ENCODE measurements at regions not wholly inside any gene's neighbourhood (a gene's known extent, or its start where the extent isn't known, plus 50 kb on each side); places are given as distances from the start of the nearest gene placed in this dataset.
"Not testable (repeated sequence)": the region's sequence is repeated elsewhere in the genome, so short reads cannot be mapped to it uniquely, and the experiment has no call there.

DNA sequence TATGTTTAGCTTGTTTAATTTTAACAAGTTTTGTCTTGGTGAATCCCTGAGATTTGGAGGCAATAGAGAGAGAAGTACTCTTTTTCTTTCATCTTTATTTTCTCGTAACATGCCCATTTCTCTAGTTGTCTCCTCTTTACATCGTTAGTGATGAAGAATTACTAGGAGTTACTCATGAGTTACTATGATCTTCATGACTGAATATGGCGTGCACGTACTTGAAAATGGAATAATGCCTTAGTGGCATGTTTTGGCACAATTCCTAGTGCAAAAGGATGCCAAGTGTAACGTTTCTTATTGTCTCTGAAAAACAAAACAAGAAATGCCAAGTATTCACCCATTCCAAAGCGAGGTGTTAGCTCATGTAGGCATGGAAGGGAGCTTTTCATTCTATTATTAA lies 340.7 kb upstream of the FLRT2 start:
- DNase-seq (ENCODE audit: low read depth), result not testable (repeated sequence)

DNA sequence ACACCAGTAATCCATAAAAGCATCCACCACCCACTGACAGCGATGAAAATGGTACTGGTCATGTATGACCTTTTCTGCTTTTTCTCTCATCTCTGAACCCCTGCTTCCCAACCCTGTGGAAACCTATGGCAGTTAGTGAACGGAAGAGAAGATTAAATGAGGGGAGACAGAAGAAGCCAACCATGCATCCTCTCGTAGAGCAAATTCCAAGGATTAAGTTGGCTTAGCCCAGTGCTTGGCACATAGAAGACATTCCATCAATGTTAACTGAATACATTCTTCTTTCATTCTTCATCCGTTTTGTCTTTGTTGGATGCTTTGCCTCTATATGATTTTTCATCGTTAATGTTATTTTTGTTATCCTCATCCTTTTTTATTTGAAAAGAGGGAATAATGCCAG lies 339.7 kb upstream of the FLRT2 start:
- no peak for DNase-seq (ENCODE audit: low read depth)

DNA sequence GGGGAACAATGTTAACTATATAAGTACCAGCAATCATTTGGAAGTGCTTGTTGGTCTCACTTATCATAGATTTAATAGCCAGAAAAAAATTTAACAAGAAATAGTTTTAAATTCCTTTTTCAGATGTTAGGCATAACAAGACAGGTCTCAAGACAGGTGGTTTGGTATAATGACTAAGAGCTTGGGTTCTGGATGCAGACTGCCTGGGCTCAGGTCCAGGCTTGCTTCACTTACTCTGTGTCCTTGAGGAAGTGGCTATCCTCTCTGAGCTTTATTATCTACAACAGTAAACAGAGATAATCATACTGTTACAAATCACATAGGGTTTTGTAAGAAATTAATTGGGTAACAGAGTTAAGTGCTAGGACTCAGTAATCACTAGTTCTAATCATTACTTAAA lies 338.0 kb upstream of the FLRT2 start:
- DNase-seq (ENCODE audit: low read depth), result no peak

DNA sequence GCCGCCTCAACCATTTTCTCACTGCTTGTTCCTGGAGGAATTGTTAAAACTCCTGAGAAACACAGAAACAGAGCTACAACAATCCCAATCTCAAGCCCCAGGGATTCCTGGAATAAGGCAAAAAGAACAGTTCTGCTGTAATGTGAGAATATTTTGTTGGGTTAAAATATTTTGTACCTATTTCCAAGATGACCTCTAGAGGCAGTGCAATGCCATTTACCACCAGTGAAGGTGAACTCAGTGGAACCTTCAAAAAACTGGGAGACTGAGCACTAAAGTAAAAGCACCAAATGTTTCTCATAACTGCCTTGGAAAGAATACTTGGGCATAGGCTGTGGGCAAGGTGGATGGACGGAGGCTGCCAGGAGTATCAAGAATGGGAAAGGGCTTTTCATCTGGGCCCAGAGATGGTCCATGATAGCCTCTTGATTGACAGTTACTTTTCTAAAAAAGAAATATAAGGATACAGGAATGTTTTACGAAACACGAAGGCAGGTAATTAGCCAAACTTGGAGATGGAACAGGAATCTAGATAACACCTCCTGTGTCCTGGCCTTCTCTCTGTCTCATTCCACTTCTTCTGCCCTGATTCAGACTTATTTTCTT lies 334.0 kb upstream of the FLRT2 start:
- no peak for DNase-seq (ENCODE audit: low read depth)

DNA sequence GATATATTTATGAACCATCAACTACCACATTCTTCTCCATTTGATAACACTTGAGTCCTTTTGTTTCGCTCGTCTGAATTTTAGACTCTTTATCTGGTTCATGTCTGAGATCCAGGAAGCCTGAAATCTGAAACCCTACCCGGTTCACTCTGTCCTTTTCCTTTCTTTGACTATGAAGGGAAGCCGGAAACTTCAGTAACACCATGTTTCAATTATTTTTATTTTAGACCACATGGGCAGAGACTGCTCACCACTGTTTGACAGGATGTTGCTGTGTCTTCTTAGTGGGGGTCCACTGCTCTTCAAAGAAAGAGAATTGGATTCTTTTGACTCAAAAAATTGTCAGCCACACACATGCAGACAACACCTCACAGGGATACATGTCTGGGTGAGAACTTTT lies 331.9 kb upstream of the FLRT2 start:
- DNase-seq (ENCODE audit: low read depth), result no peak

DNA sequence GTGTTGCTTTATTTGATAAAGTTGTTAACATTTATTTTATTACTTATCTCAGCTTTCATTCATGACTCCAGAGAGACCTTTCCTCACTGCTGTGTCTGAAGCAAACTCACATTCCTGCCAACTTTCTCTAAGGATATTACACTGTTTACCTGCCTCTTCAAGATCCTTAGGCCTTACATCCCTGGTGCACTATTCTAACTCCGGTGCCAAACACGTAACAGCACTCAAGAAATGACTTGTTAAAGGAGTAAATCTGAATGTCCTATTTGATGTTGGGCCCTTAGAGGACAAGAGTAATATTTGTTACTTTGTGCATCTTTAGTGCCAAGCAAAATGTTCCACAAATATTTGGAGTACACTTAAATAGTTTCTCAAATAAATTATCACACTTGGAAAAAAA lies 324.1 kb upstream of the FLRT2 start:
- DNase-seq (ENCODE audit: low read depth), result no peak

DNA sequence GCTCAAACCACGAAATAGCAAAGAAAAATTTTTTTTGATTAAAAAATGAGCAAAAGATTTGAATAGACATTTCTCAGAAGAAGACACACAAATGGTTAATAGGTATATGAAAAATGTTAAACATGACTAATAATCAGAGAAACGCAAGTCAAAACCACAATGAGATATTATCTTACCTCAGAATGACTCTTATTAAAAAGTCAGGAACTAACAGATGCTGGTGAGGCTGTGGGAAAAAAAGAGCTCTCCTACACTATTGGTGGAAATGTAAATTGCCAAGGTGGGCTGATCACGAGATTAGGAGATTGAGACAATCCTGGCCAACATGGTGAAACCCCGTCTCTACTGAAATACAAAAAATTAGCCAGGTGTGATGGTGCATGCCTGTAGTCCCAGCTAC lies 315.5 kb upstream of the FLRT2 start:
- DNase-seq (ENCODE audit: low read depth), result no peak

DNA sequence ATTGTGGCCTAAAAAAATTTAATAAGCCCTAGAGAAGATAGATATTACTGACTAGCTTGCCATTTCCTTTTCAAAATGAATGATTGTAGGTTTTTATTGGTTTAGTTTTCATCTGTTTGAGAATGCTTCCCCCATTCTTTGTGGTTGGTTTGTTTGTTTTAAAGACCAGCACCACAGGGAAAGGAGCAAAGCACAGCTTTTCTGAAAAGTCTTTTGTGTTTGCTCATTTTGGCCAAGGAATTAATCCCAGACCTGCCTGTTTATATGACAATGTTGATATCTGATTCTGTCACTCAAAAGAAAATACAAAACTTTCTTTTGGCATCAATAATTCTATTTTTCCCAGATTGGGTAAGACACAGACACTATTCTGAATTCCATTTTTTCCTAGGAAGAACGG lies 312.5 kb upstream of the FLRT2 start:
- DNase-seq (ENCODE audit: low read depth), result no peak

DNA sequence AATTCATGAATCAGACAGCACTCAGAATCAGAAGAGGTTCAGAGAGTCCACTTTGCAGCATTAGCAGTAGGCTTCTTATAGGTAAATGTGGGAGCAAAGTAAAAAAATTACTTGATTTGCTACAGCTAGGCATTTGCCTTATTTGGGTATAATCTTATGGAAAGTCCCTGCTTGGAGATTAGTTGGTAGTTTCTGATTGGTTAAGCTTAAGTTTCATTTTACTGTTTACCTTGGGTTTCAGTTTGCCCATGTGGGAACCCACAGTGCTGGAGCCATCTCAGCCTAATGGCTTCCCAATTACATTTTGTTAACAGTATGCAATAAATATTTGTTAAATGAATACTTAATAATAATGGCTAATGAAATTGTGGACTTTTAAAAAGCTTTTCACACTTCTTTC lies 311.0 kb upstream of the FLRT2 start:
- DNase-seq (ENCODE audit: low read depth), result no peak

DNA sequence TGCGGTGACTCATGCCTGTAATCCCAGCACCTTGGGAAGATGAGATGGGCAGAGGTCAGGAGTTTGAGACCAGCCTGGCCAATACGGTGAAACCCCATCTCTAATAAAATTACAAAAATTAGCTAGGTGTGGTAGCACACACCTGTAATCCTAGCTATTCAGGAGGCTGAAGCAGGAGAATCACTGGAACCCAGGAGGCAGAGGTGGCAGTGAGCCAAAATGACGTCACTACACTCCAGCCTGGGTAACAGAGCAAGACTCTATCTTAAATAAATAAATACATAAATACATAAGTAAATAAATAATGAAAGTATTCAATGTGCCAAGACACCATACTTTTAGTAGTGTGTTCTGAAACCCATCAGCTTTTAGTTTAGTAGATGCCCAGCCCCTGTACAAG lies 308.1 kb upstream of the FLRT2 start:
- DNase-seq (ENCODE audit: low read depth), result no peak

DNA sequence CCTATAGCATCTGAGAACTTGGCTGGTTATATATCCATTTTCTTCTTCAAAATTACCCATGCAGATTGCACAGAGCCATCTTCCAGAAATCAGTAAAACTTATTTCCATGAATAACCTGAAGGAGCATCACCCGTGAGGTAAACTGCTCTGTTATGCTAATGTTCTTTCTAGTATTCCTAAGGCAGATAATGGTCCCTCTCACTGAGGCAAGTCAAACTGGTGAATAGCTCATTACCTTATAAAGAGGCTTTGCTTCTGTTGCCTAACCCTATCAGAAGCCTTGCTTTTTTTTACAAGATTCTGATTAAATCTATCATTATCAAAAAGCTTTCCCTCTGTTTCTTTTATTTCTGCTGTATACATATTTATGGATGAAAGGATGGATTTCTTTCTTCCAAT lies 307.6 kb upstream of the FLRT2 start:
- no peak for DNase-seq (ENCODE audit: low read depth)

DNA sequence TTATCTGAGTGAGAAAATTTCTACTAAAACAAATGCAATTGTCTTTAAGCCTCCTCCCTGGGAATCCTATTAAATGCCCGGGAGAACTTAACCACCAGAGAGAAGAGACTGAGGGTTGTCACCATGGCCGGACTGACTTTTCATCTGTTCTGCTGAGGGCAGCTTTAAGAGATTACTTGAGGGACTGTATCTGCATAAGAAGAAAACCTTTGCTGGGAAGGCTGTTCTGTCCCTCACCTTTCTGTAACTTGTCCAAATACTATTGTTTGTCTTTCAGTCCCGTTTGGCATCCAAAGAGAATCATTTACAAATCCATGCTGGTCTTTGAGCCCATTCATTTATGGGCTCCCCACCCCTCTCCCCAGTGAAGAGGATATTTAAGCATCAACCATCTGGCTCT lies 306.3 kb upstream of the FLRT2 start:
- no peak for DNase-seq (ENCODE audit: low read depth)

DNA sequence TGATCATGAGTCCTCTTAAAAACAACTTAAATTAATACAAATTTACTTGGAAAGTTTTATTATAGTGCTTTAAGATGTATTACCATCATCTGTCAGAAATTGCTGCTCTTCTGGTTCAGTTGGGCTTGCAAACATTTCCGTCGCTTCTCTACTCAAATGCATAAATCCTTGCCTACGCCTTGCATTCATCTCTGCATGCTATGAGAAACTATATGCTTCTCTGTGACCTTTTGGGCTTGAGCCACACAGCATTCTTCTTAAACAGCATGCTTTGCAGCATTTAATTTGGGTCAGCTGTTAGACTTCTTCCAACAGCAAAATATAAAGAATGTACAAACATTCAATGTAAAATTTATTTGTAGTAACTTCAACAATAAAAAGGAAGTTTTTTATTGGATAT lies 305.7 kb upstream of the FLRT2 start:
- DNase-seq (ENCODE audit: low read depth), result no peak

DNA sequence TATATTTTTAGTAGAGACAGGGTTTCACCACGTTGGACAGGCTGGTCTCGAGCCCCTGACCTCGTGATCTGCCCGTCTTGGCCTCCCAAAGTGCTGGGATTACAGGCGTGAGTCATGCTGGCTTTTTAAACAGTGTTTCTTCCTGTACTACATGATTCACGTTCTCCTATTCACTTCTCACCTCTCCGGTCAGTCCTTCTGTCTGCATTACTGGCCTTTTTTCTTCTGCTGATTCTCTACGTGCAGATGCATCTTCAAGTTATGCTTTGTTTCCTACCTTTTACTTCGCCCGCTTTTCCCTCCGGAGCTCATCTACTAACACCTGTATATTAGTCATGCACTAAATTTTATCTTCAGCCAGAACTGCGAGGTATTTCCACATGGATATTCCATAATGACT lies 296.2 kb upstream of the FLRT2 start:
- no peak for DNase-seq (ENCODE audit: low read depth)

DNA sequence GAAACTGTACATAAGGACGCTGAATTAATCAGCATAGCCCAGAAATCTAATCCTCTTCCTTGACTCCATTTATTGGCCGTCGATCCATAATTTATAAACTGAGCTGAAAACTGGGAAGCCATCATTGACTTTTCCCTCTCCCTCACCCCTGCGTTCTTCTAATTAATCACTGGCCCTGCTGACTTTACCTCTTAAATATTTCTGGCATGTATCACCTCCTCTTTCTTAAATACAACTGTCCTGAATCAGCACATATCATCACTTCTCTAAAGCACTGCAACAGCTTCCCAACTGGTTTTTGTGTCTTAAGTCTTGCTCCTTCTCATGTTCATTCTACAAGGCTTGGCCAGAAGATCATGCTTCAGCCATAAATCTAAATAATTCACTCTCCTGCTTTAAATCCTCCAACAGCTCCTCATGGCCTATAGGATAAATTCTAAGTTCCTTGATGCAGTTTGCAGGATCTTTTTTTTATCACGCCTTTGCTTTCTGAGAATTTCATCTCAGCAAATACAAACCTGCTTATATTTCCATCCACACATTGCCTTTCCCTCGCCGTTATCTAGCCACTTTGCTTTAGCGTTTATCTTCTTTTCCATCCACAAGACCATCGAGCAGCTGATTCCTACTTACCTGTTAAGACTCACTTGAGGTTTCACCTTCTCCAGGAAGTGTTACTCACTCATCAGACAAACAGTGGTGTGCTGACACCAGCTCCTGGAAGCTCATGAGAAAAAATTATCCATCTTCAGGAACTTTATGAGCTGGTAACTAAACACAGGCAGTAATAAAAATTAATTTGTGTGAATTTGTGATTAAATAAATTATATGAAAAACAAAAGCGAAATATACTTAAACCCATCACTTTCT lies 295.6 kb upstream of the FLRT2 start:
- DNase-seq (ENCODE audit: low read depth), result no peak

DNA sequence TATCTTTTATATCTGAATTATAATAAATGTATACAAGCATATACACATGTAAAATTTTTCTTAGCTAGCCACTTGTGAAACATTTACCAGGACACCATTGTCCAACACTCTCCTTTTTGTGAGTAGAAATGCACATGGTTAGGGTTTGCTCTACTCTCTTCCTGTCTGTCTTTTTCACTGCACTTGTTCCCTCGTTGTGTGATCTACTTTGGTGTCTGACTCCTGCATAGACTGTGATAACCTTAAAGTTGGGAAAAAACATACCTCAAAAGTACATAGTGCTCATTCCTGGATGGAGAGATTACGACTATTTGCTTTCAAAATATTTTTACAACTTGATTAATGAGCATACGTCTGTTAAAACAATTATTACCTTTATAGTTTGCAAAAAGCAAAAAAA lies 294.1 kb upstream of the FLRT2 start:
- no peak for DNase-seq (ENCODE audit: low read depth)

DNA sequence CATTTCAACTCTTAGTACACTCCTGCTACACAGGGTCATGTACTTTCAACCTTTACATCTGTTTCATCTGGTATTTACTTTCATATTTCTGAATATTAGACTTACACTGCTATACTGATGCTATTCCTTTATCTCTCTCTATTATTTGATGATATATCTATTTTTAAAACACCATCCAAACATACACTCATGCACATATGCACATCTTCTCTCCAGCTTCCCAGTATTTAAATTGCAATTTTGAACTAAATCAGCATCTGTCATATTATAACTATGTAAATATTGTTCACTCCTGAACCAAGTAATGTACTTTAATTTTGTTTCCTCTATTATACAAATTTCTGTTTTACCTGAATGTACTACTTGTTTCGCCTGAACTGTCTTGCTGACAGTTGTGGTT lies 293.6 kb upstream of the FLRT2 start:
- no peak for DNase-seq (ENCODE audit: low read depth)

DNA sequence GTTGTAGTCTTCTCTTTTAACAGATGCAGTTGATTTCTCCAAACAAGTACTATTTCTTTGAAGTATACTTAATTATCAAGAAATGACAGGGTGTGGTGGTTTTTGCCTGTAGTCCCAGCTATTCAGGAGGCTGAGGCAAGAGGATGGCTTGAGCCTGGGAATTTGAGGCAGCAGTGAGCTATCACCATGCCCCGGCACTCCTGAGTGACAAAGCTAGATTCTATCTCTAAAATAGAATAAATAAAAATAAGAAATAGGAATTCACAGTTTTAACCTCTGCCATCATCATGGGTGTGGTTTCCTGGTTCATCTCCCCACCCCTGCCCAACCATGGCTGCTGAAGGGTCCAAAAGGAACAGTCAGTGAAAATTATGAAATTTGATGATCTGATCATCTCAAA lies 290.2 kb upstream of the FLRT2 start:
- no peak for DNase-seq (ENCODE audit: low read depth)

DNA sequence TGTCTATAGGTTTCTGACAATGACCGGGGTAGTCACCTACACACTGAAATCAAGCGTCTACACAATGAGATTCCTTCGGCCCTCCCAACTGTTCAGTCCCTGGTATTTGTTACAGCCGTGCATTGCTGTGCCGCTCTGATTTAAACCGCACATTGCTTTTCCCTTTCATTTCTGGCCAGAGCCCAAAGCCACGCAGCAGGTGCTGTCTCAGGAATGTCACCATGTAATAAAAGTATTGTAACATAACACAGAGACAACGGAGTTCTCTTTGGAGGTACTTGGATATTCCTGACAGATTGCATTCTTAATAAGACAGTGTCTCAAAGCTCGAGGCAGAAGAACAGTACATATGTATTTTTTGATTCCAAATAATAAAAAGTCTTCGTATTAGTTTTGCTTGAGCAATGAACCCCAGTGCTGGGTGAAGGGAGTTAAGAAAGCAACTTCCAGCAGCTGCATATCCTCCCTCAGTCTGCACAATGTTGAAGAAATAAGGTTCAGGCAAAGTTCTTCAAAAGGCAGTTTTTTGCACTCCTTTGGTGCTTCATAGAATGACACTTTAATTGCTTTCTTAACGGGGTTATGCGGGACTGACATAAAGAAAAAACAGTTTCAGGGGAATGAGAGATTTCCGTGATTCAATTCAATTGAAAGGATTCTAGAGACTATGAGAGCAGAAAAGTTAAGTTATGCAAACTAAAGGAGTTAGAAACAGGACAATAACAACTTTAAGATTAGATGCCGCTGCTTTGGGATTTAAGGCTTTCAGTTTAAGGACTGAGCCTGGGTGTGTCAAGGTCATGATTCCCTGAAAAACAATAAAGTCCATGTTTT lies 288.7 kb upstream of the FLRT2 start:
- no peak for DNase-seq (ENCODE audit: low read depth)

DNA sequence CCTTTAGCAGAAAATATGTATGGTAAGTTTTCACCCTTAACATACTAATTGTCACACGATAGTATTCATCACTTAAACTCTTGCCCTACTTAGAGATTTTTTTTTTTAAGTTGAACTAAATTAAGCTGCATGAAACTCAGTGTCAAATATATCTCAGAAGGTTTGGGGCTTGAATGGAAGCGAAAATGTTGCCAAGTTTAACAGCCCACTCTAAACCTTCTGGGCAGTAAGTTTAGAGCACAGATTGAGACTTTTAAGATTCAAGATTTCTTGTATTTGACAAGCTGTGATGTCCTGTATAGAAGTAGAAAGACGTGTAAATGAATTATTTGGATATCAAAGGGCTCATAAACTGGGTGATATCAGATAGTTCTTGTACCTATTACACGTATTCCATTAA lies 287.3 kb upstream of the FLRT2 start:
- no peak for DNase-seq (ENCODE audit: low read depth)

DNA sequence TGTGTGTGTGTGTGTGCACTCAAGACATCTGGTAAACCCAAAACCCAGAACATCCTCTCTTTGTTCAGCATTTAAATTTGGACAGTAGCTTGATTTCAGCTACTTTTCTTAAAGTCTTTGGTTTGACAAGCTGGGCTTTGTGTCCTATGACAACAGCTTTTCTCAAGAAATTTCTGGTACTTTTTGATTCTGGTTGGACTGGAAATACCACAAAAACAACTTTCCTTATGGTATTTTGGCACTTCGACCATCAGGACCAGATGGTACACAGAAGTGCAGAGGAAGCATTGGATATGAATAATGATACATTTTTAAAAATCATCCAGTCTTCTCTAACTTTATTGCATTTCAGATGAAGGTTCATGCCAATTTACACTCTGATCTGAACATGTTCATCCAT lies 286.6 kb upstream of the FLRT2 start:
- DNase-seq (ENCODE audit: low read depth), result no peak

DNA sequence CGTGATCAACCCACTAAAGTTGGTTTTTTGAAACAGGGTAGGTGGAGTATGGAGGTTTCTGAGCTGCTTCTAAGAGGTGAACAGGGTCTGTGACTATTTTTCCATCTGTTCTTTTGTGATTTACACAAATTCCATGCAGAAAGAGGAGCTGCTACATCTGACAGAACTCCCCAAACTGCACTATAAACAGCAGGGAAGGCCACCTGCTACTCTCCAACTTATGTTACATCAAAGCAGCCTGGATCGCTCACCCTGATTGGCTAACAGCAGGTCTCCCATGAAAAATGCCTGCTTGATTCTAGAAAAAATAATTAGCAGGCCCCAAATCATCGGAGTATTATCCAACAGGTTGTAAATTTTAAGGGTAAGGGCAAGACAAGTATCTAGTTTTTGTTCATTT lies 282.9 kb upstream of the FLRT2 start:
- no peak for DNase-seq (ENCODE audit: low read depth)

Data from M059J (cell line).